Vagina (tissue), 2 donors: ENCODE measurements at regions not wholly inside any gene's neighbourhood (a gene's known extent, or its start where the extent isn't known, plus 50 kb on each side); places are given as distances from the start of the nearest gene placed in this dataset.

Experiments used
- DNase-seq, 2 donors: peaks; one replicate each; pipeline ENCODE4 v3.0.0-alpha.2; 2017; ENCODE audit errors: extremely low spot score in 2 of 2
- H3K27ac ChIP-seq: fragments of 200-600 bp; sonication (generic); one replicate; pipeline ENCODE4 v1.5.1; 2019
- H3K27me3 ChIP-seq: fragments of 200-600 bp; sonication (generic); one replicate; pipeline ENCODE4 v1.5.1; 2019
- H3K36me3 ChIP-seq, 2 donors: fragments of 200-600 bp; sonication (generic); one replicate each; pipeline ENCODE4 v1.5.1; 2017 to 2019
- H3K4me1 ChIP-seq: fragments of 200-600 bp; sonication (generic); one replicate; pipeline ENCODE4 v1.5.1; 2019
- H3K4me3 ChIP-seq, 2 donors: fragments of 200-600 bp; sonication (generic); 1 replicate in 1 of 2; 2 replicates in 1 of 2; pipeline ENCODE4 v1.5.1; 2016 to 2019
- H3K9me3 ChIP-seq: fragments of 200-600 bp; sonication (generic); one replicate; pipeline ENCODE4 v1.5.1; 2019
- CTCF ChIP-seq, 3 experiments: fragments of 450-650 bp in 2 of 3; fragments of 200-600 bp in 1 of 3; sonication (generic) in 1 of 3; IDR thresholded peaks; one replicate each; pipeline ENCODE4 v1.5.1; 2017 to 2019; ENCODE audit warnings: antibody characterized with exemption in 3 of 3, mild to moderate bottlenecking in 2 of 3, moderate library complexity in 2 of 3
- POLR2A ChIP-seq, 2 donors: fragments of 450-650 bp; IDR thresholded peaks; one replicate each; pipeline ENCODE4 v1.6.1; 2017; ENCODE audit warnings: antibody characterized with exemption in 2 of 2, mild to moderate bottlenecking in 2 of 2, moderate library complexity in 2 of 2
- POLR2AphosphoS5 ChIP-seq, 2 donors: sonication (generic); formaldehyde crosslinking; IDR thresholded peaks; one replicate each; pipeline ENCODE4 v1.9.0; 2017; ENCODE audit warnings: antibody characterized with exemption in 2 of 2, mild to moderate bottlenecking in 2 of 2, low read depth in 1 of 2; ENCODE audit not compliant: insufficient read depth in 1 of 2
- intact Hi-C: fragments of 100-400 bp; cut with DNase I; formaldehyde crosslinking; loops from one replicate; pipeline ENCODE4 v1.15.1; 2023

GRCh38 chr6:22886650-22887581 lies 317.6 kb downstream of the HDGFL1 start:
- DNase-seq = no peak
- no peaks in the 10 kb centered on the region for H3K27me3 ChIP-seq

GRCh38 chr6:22888163-22888752 lies 318.9 kb downstream of the HDGFL1 start:
- TF ChIP-seq POLR2A (IDR thresholded peaks at IDR 0.05) = no peak
- no peaks in the 10 kb centered on the region for H3K27me3 ChIP-seq
- H3K4me3 ChIP-seq = no peak overlapping the region
- no peak overlapping the region for H3K27ac ChIP-seq
- intact Hi-C loops = no loop called here
- H3K36me3 ChIP-seq = no peaks in the 10 kb centered on the region
- H3K4me1 ChIP-seq = no peaks in the 10 kb centered on the region
- DNase-seq = no peak
- H3K9me3 ChIP-seq = no peaks in the 10 kb centered on the region

More at GRCh38 chr6:22886650-22887581, 317.6 kb downstream of the HDGFL1 start:
- no peaks in the 10 kb centered on the region for H3K4me1 ChIP-seq
- no peaks in the 10 kb centered on the region for H3K9me3 ChIP-seq
- no peak overlapping the region for H3K27ac ChIP-seq
- intact Hi-C loops = no loop called here
- no peaks in the 10 kb centered on the region for H3K36me3 ChIP-seq
- TF ChIP-seq POLR2AphosphoS5 (IDR thresholded peaks at IDR 0.05; ENCODE audit: insufficient read depth in 1 of 2, low read depth in 1 of 2) (no peak), POLR2A (IDR thresholded peaks at IDR 0.05) (no peak), CTCF (IDR thresholded peaks at IDR 0.05) (no peak)
- H3K4me3 ChIP-seq = no peak overlapping the region

GRCh38 chr6:22891934-22892333 lies 322.6 kb downstream of the HDGFL1 start:
- peak overlapping the region; percentile 71 for H3K27ac ChIP-seq
- H3K36me3 ChIP-seq = no peaks in the 10 kb centered on the region
- no peaks in the 10 kb centered on the region for H3K4me1 ChIP-seq
- no peak for TF ChIP-seq POLR2A (IDR thresholded peaks at IDR 0.05)
- no peak for TF ChIP-seq POLR2AphosphoS5 (IDR thresholded peaks at IDR 0.05; ENCODE audit: insufficient read depth in 1 of 2, low read depth in 1 of 2)
- TF ChIP-seq CTCF (IDR thresholded peaks at IDR 0.05) = no peak
- intact Hi-C loops = no loop called here
- no peak for DNase-seq
- H3K4me3 ChIP-seq = no peak overlapping the region
- H3K27me3 ChIP-seq = no peaks in the 10 kb centered on the region
- H3K9me3 ChIP-seq = no peaks in the 10 kb centered on the region

- DNase-seq = no peak
- H3K27me3 ChIP-seq = no peaks in the 10 kb centered on the region
- intact Hi-C loops = no loop called here
- no peaks in the 10 kb centered on the region for H3K36me3 ChIP-seq
- TF ChIP-seq CTCF (IDR thresholded peaks at IDR 0.05) (no peak), POLR2AphosphoS5 (IDR thresholded peaks at IDR 0.05; ENCODE audit: insufficient read depth in 1 of 2, low read depth in 1 of 2) (peak; percentile 23 to 95), POLR2A (IDR thresholded peaks at IDR 0.05) (no peak)
- H3K27ac ChIP-seq = peak overlapping the region; percentile 71
- H3K4me3 ChIP-seq = no peak overlapping the region
- H3K4me1 ChIP-seq = no peaks in the 10 kb centered on the region
- no peaks in the 10 kb centered on the region for H3K9me3 ChIP-seq
These were observed 323.1 kb downstream of the HDGFL1 start for GRCh38 chr6:22892452-22892851.

GRCh38 chr6:22896696-22897095 lies 327.3 kb downstream of the HDGFL1 start:
- TF ChIP-seq CTCF (IDR thresholded peaks at IDR 0.05) (no peak), POLR2AphosphoS5 (IDR thresholded peaks at IDR 0.05; ENCODE audit: insufficient read depth in 1 of 2, low read depth in 1 of 2) (no peak), POLR2A (IDR thresholded peaks at IDR 0.05) (no peak)
- H3K27me3 ChIP-seq = no peaks in the 10 kb centered on the region
- H3K9me3 ChIP-seq = no peaks in the 10 kb centered on the region
- H3K36me3 ChIP-seq = no peaks in the 10 kb centered on the region
- intact Hi-C loops = no loop called here
- DNase-seq = no peak
- no peak overlapping the region for H3K4me3 ChIP-seq
- no peak overlapping the region for H3K27ac ChIP-seq
- H3K4me1 ChIP-seq = no peaks in the 10 kb centered on the region
